Activated CD4-positive, alpha-beta memory T cell treated with anti-CD3 and anti-CD28 coated beads, Interleukin-2, amount 10 ng/mL, durations not matched to agents 7 days and 5 days (primary cell): ENCODE measurements at regions not wholly inside any gene's neighbourhood (a gene's known extent, or its start where the extent isn't known, plus 50 kb on each side); places are given as distances from the start of the nearest gene placed in this dataset.

ENCODE experiments used
- CTCF ChIA-PET: fragments of 350-600 bp; sonication (Branson Sonifier 250); formaldehyde crosslinking; loops from one replicate; lab custom pipeline; 2021; ENCODE audit warnings: antibody characterized with exemption, inconsistent platforms; lab: Charles Lee
- POLR2A ChIA-PET: fragments of 350-600 bp; sonication (Branson Sonifier 250); formaldehyde crosslinking; loops from one replicate; lab custom pipeline; 2021; ENCODE audit warnings: antibody characterized with exemption; lab: Charles Lee
- DNase-seq: peaks from one replicate; pipeline ENCODE4 v3.0.0-alpha.2; 2020
- H3K27ac Mint-ChIP-seq: one replicate; pipeline ENCODE4 v1.8.0; 2021; ENCODE audit warnings: mild to moderate bottlenecking, mixed read lengths
- H3K27me3 Mint-ChIP-seq: one replicate; pipeline ENCODE4 v1.8.0; 2021; ENCODE audit warnings: mixed read lengths
- H3K36me3 Mint-ChIP-seq: one replicate; pipeline ENCODE4 v1.8.0; 2021; ENCODE audit warnings: low read depth, mixed read lengths
- H3K4me1 Mint-ChIP-seq: one replicate; pipeline ENCODE4 v1.8.0; 2021; ENCODE audit warnings: mixed read lengths
- H3K4me3 Mint-ChIP-seq: one replicate; pipeline ENCODE4 v1.8.0; 2021; ENCODE audit warnings: mild to moderate bottlenecking, mixed read lengths
- H3K9me3 Mint-ChIP-seq: one replicate; pipeline ENCODE4 v1.8.0; 2021; ENCODE audit warnings: mixed read lengths

DNA sequence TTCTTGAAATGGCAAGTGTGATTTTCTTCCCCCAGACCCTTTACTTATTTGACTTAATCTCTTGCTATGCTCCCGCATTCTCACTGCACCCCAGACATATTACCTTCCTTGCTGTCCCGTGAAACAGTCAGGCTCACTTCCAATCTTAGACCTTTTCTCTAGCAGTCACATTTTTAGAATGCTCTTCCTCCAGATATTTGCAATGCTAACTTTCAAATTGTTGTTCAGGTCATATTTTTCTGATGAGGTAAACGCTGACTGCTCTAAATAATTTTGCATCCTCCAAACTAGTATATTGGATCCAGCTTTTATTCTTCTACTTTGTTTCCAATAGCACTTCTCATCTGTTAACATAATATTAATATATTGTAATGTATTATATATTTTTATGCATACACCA lies 648.2 kb upstream of the NEGR1 start:
- H3K27me3 Mint-ChIP-seq, result no peaks in the 10 kb centered on the region
- H3K4me3 Mint-ChIP-seq, result no peak overlapping the region
- ChIA-PET CTCF (no interaction called here), POLR2A (no interaction called here)
- H3K4me1 Mint-ChIP-seq, result no peaks in the 10 kb centered on the region
- DNase-seq, result no peak
- H3K36me3 Mint-ChIP-seq, result no peaks in the 10 kb centered on the region
- no peak overlapping the region for H3K27ac Mint-ChIP-seq
- H3K9me3 Mint-ChIP-seq, result peaks cover 10% of the 10 kb centered on the region

DNA sequence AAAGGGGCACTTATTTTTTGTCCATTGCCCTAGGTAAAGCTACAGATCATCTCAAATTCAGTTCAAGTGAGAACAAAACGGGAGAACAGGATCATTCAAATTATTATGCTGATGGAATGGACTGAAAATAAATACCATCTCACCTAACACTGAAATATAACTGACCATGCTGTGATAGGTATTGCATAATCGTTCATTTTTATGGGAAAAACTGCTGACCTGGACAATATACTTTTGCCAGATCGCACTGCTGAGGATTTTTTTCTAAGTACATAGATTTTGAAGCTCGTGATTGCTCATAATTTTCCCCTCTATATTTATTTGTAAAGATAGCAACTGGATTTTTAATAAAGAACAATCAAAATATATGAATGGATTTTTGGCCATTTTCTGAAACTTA lies 636.6 kb upstream of the NEGR1 start:
- DNase-seq, result no peak
- peaks cover 5% of the 10 kb centered on the region for H3K9me3 Mint-ChIP-seq
- H3K36me3 Mint-ChIP-seq, result no peaks in the 10 kb centered on the region
- no peak overlapping the region for H3K4me3 Mint-ChIP-seq
- no peaks in the 10 kb centered on the region for H3K27me3 Mint-ChIP-seq
- H3K4me1 Mint-ChIP-seq, result no peaks in the 10 kb centered on the region
- ChIA-PET POLR2A (no interaction called here), CTCF (no interaction called here)
- H3K27ac Mint-ChIP-seq, result no peak overlapping the region

GRCh38 chr1:72917920-72918319 lies 635.6 kb upstream of the NEGR1 start:
- Mint-ChIP-seq H3K36me3 (no peaks in the 10 kb centered on the region), H3K9me3 (peaks cover 5% of the 10 kb centered on the region), H3K4me1 (no peaks in the 10 kb centered on the region), H3K4me3 (no peak overlapping the region), H3K27me3 (no peaks in the 10 kb centered on the region), H3K27ac (no peak overlapping the region)
- no peak for DNase-seq
- CTCF ChIA-PET, result no interaction called here
- POLR2A ChIA-PET, result no interaction called here

GRCh38 chr1:72915581-72915980 lies 633.2 kb upstream of the NEGR1 start:
- POLR2A ChIA-PET, result no interaction called here
- no peak overlapping the region for H3K4me3 Mint-ChIP-seq

GRCh38 chr1:72911656-72912055 lies 629.3 kb upstream of the NEGR1 start:
- H3K27me3 Mint-ChIP-seq, result no peaks in the 10 kb centered on the region
- no peak for DNase-seq
- ChIA-PET POLR2A (no interaction called here), CTCF (no interaction called here)
- no peak overlapping the region for H3K4me3 Mint-ChIP-seq
- H3K27ac Mint-ChIP-seq, result no peak overlapping the region
- peaks cover 7% of the 10 kb centered on the region for H3K9me3 Mint-ChIP-seq
- H3K4me1 Mint-ChIP-seq, result no peaks in the 10 kb centered on the region
- no peaks in the 10 kb centered on the region for H3K36me3 Mint-ChIP-seq

More at GRCh38 chr1:72915581-72915980, 633.2 kb upstream of the NEGR1 start:
- no peak for DNase-seq
- CTCF ChIA-PET, result no interaction called here
- Mint-ChIP-seq H3K4me1 (no peaks in the 10 kb centered on the region), H3K27ac (no peak overlapping the region), H3K36me3 (no peaks in the 10 kb centered on the region), H3K27me3 (no peaks in the 10 kb centered on the region), H3K9me3 (peaks cover 2% of the 10 kb centered on the region)

GRCh38 chr1:72896256-72896655 lies 613.9 kb upstream of the NEGR1 start:
- no peak overlapping the region for H3K4me3 Mint-ChIP-seq
- peaks cover 4% of the 10 kb centered on the region for H3K9me3 Mint-ChIP-seq
- no peaks in the 10 kb centered on the region for H3K4me1 Mint-ChIP-seq
- H3K27me3 Mint-ChIP-seq, result no peaks in the 10 kb centered on the region
- ChIA-PET CTCF (no interaction called here), POLR2A (no interaction called here)
- H3K27ac Mint-ChIP-seq, result no peak overlapping the region
- DNase-seq, result no peak
- H3K36me3 Mint-ChIP-seq, result no peaks in the 10 kb centered on the region

DNA sequence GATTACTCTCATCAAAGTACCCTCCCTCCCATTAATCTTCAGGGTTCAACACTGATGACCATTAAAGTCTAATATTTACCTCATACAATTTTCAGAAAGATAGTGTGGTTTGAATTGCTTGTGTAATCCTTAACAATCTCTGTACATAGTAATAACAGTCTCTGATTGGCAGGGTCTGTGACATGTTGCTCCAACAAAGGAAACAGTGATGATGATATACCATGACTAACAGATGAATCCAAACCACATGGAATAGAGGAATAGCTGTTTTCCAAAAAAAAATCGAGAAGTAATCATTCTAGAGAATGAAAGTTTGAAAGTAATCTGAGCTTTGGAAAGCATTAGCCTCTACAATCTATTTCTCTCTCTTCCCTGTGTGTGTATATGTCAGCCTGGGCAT lies 610.1 kb upstream of the NEGR1 start:
- H3K4me3 Mint-ChIP-seq, result no peak overlapping the region
- H3K27me3 Mint-ChIP-seq, result no peaks in the 10 kb centered on the region

DNA sequence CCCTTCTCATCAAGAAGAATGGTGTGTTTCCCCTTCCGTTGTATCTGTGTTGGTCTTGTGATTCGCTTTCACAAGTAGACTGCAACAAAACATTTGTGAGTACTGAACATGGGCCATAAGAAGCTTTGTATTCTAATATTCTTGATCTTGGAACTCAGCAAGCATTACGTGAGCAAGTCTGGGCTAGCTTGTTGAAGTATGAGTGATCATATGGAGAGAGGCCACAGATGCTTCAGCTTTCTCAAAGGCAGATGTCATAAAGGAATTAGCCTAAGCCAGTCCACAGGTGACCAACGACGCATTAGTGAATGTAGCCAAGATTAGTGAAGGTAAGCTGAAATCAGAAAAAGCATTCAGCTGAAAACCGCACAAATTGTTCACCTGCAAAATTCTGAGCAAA lies 609.6 kb upstream of the NEGR1 start:
- Mint-ChIP-seq H3K36me3 (no peaks in the 10 kb centered on the region), H3K4me1 (no peaks in the 10 kb centered on the region), H3K4me3 (no peak overlapping the region), H3K27ac (no peak overlapping the region), H3K27me3 (no peaks in the 10 kb centered on the region), H3K9me3 (peaks cover 4% of the 10 kb centered on the region)
- ChIA-PET POLR2A (no interaction called here), CTCF (no interaction called here)
- no peak for DNase-seq

More for the DNA sequence above, 610.1 kb upstream of the NEGR1 start:
- DNase-seq, result no peak
- no peaks in the 10 kb centered on the region for H3K36me3 Mint-ChIP-seq
- H3K9me3 Mint-ChIP-seq, result peaks cover 4% of the 10 kb centered on the region
- no peaks in the 10 kb centered on the region for H3K4me1 Mint-ChIP-seq
- no peak overlapping the region for H3K27ac Mint-ChIP-seq
- CTCF ChIA-PET, result no interaction called here
- POLR2A ChIA-PET, result no interaction called here

- H3K27ac Mint-ChIP-seq, result no peak overlapping the region
- POLR2A ChIA-PET, result no interaction called here
- DNase-seq, result no peak
- no peaks in the 10 kb centered on the region for H3K36me3 Mint-ChIP-seq
- H3K4me1 Mint-ChIP-seq, result no peaks in the 10 kb centered on the region
- H3K4me3 Mint-ChIP-seq, result no peak overlapping the region
- H3K9me3 Mint-ChIP-seq, result peaks cover 3% of the 10 kb centered on the region
- CTCF ChIA-PET, result no interaction called here
- no peaks in the 10 kb centered on the region for H3K27me3 Mint-ChIP-seq
These were observed 603.5 kb upstream of the NEGR1 start for GRCh38 chr1:72885841-72886240.

DNA sequence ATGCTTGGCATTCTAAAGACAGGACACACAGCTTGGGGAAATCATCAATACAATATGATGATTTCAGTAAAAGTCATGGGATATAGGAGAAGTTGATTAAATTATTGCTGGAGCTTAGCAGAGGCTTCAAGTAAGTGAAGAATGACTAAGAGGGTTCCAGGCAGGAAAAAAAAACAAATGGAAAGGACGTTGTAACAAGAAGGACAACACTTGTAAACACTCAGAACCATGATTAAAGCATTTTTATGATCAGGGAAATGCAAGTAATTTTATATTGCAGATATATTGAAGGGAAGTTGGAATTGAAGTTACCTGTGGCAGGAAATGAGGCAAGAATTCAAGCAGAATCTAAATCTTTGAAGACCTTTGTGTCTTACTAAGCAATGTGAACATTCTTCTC lies 602.7 kb upstream of the NEGR1 start:
- ChIA-PET POLR2A (no interaction called here), CTCF (no interaction called here)
- H3K27me3 Mint-ChIP-seq, result no peaks in the 10 kb centered on the region
- no peaks in the 10 kb centered on the region for H3K4me1 Mint-ChIP-seq
- H3K4me3 Mint-ChIP-seq, result no peak overlapping the region
- peaks cover 3% of the 10 kb centered on the region for H3K9me3 Mint-ChIP-seq
- no peak for DNase-seq
- H3K27ac Mint-ChIP-seq, result no peak overlapping the region
- H3K36me3 Mint-ChIP-seq, result no peaks in the 10 kb centered on the region

GRCh38 chr1:72869873-72870272 lies 587.5 kb upstream of the NEGR1 start:
- DNase-seq, result no peak
- ChIA-PET CTCF (no interaction called here), POLR2A (no interaction called here)
- H3K9me3 Mint-ChIP-seq, result peaks cover 4% of the 10 kb centered on the region
- H3K4me3 Mint-ChIP-seq, result no peak overlapping the region
- H3K27ac Mint-ChIP-seq, result no peak overlapping the region
- H3K27me3 Mint-ChIP-seq, result no peaks in the 10 kb centered on the region
- no peaks in the 10 kb centered on the region for H3K4me1 Mint-ChIP-seq
- H3K36me3 Mint-ChIP-seq, result no peaks in the 10 kb centered on the region

DNA sequence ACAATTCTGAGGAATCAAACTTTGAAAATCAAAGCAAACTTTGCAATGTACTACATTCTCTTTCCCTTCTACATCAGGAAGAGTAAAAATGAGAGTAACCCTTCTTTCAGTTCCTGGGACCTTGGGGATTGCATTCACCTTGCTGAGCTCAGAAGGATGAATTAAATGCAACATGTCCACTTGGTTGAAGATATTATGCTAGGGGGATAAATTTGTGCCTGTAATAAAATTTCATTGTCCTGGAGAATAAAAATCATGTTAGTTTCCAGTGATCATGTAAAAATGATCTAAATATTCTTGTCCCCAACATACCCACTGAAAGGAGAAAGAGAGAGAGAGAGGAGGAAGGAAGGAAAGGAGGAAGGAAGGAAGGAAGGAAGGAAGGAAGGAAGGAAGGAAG lies 587.1 kb upstream of the NEGR1 start:
- ChIA-PET POLR2A (no interaction called here), CTCF (no interaction called here)

GRCh38 chr1:72851597-72851996 lies 569.3 kb upstream of the NEGR1 start:
- no peaks in the 10 kb centered on the region for H3K4me1 Mint-ChIP-seq
- POLR2A ChIA-PET, result no interaction called here
- H3K36me3 Mint-ChIP-seq, result no peaks in the 10 kb centered on the region
- DNase-seq, result no peak
- CTCF ChIA-PET, result no interaction called here
- H3K4me3 Mint-ChIP-seq, result no peak overlapping the region
- H3K27me3 Mint-ChIP-seq, result no peaks in the 10 kb centered on the region
- no peak overlapping the region for H3K27ac Mint-ChIP-seq
- peaks cover 2% of the 10 kb centered on the region for H3K9me3 Mint-ChIP-seq

More for the DNA sequence above, 587.1 kb upstream of the NEGR1 start:
- no peak for DNase-seq
- Mint-ChIP-seq H3K36me3 (no peaks in the 10 kb centered on the region), H3K4me3 (no peak overlapping the region), H3K27me3 (no peaks in the 10 kb centered on the region), H3K9me3 (peaks cover 4% of the 10 kb centered on the region), H3K4me1 (no peaks in the 10 kb centered on the region), H3K27ac (no peak overlapping the region)

DNA sequence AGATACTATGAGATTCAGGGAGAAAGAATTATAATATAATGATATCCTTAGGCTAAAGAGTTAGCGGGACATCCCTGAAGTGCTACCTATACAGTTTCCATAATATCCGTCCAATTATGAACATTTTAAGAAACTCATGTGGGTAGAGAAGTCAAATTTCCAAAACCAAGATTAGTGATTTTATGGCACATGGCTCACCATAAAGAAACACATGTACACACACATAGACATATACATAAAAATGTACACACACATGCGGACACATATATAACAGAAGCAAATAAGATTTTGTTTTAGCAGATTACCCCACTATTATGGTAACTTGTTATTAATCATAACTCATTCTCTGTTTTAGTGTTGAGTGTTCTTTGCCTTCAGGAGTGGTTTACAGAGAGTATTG lies 566.7 kb upstream of the NEGR1 start:
- Mint-ChIP-seq H3K9me3 (peaks cover 2% of the 10 kb centered on the region), H3K36me3 (no peaks in the 10 kb centered on the region), H3K4me3 (no peak overlapping the region), H3K27ac (no peak overlapping the region), H3K4me1 (no peaks in the 10 kb centered on the region), H3K27me3 (no peaks in the 10 kb centered on the region)
- ChIA-PET POLR2A (no interaction called here), CTCF (no interaction called here)
- DNase-seq, result no peak

- DNase-seq, result no peak
- no peaks in the 10 kb centered on the region for H3K4me1 Mint-ChIP-seq
- no peak overlapping the region for H3K27ac Mint-ChIP-seq
- H3K9me3 Mint-ChIP-seq, result peaks cover 2% of the 10 kb centered on the region
- H3K27me3 Mint-ChIP-seq, result no peaks in the 10 kb centered on the region
- ChIA-PET POLR2A (no interaction called here), CTCF (no interaction called here)
- H3K4me3 Mint-ChIP-seq, result no peak overlapping the region
- no peaks in the 10 kb centered on the region for H3K36me3 Mint-ChIP-seq
These were observed 565.3 kb upstream of the NEGR1 start for GRCh38 chr1:72847651-72848050.
